Panc1 (cell line): ENCODE measurements at regions not wholly inside any gene's neighbourhood (a gene's known extent, or its start where the extent isn't known, plus 50 kb on each side); places are given as distances from the start of the nearest gene placed in this dataset.

Source experiments
- POLR2AphosphoS5 ChIP-seq: IDR thresholded peaks from 2 replicates; pipeline ENCODE4 v1.6.1; 2012; ENCODE audit warnings: mild to moderate bottlenecking, low read depth, low read length, moderate library complexity
- SIN3A ChIP-seq: IDR thresholded peaks from 2 replicates; pipeline ENCODE4 v1.6.1; 2012; ENCODE audit warnings: low read depth, mild to moderate bottlenecking, low read length, moderate library complexity, borderline replicate concordance; ENCODE audit not compliant: insufficient read depth
- TF ChIP-seq, protein P1 (sequence below): fragments of 450-650 bp; IDR thresholded peaks from 2 replicates; pipeline ENCODE4 v1.5.1; 2017; ENCODE audit warnings: mild to moderate bottlenecking
- TF ChIP-seq, protein P2 (sequence below), 2 experiments: IDR thresholded peaks; 2 replicates each; pipeline ENCODE4 v1.6.1; 2011 to 2012; ENCODE audit warnings: low read depth in 2 of 2, control low read depth in 1 of 2, low read length in 1 of 2, mild to moderate bottlenecking in 1 of 2, moderate library complexity in 1 of 2; ENCODE audit not compliant: insufficient read depth in 1 of 2

DNA sequence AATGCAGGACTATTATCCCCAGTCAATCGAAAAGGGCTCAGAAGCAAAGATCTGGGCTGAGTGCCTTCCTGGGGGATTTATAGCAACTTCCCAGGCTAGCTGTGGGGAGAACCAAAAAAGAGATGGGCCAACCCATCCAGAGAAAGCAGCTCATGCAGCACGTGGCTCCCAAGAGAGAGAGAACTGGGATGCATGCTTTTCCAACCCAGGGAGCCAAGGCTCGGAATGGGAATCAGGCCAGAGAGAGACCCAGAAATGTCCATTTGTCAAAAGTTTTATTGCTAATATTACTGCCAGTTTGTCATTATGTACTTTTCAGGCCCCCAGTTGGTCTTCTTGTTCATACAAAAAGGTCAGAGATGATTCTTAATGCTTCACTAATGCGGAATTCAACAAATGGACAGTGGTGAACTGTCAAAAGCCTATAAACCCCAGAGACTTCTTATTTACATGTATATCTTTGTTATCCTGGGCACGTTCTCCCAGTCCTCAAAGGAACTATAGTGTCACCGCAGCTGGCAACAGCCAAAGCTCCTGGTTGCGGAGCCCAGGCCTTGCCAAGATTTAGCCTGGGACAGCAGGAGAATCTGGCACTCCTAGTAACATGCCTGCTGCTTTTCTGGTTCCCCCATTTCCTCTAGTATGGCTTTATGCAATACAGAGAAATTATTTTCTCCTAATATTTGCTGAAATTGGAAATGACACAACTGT is 139.1 kb upstream of the POU3F2 start:
- TF ChIP-seq POLR2AphosphoS5: no peak
- TF ChIP-seq, protein P1, sequence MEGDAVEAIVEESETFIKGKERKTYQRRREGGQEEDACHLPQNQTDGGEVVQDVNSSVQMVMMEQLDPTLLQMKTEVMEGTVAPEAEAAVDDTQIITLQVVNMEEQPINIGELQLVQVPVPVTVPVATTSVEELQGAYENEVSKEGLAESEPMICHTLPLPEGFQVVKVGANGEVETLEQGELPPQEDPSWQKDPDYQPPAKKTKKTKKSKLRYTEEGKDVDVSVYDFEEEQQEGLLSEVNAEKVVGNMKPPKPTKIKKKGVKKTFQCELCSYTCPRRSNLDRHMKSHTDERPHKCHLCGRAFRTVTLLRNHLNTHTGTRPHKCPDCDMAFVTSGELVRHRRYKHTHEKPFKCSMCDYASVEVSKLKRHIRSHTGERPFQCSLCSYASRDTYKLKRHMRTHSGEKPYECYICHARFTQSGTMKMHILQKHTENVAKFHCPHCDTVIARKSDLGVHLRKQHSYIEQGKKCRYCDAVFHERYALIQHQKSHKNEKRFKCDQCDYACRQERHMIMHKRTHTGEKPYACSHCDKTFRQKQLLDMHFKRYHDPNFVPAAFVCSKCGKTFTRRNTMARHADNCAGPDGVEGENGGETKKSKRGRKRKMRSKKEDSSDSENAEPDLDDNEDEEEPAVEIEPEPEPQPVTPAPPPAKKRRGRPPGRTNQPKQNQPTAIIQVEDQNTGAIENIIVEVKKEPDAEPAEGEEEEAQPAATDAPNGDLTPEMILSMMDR: no peak
- TF ChIP-seq, protein P2, sequence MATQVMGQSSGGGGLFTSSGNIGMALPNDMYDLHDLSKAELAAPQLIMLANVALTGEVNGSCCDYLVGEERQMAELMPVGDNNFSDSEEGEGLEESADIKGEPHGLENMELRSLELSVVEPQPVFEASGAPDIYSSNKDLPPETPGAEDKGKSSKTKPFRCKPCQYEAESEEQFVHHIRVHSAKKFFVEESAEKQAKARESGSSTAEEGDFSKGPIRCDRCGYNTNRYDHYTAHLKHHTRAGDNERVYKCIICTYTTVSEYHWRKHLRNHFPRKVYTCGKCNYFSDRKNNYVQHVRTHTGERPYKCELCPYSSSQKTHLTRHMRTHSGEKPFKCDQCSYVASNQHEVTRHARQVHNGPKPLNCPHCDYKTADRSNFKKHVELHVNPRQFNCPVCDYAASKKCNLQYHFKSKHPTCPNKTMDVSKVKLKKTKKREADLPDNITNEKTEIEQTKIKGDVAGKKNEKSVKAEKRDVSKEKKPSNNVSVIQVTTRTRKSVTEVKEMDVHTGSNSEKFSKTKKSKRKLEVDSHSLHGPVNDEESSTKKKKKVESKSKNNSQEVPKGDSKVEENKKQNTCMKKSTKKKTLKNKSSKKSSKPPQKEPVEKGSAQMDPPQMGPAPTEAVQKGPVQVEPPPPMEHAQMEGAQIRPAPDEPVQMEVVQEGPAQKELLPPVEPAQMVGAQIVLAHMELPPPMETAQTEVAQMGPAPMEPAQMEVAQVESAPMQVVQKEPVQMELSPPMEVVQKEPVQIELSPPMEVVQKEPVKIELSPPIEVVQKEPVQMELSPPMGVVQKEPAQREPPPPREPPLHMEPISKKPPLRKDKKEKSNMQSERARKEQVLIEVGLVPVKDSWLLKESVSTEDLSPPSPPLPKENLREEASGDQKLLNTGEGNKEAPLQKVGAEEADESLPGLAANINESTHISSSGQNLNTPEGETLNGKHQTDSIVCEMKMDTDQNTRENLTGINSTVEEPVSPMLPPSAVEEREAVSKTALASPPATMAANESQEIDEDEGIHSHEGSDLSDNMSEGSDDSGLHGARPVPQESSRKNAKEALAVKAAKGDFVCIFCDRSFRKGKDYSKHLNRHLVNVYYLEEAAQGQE (IDR thresholded peaks at IDR 0.05; ENCODE audit: insufficient read depth in 1 of 2, low read depth in 2 of 2, low read length in 1 of 2): no peak
- no peak for TF ChIP-seq SIN3A
